HL-60/S4 treated with phorbol 12-myristate 13-acetate at 8.2 ng/mL for 4 days and 3 days (cell line): ENCODE measurements at regions not wholly inside any gene's neighbourhood (a gene's known extent, or its start where the extent isn't known, plus 50 kb on each side); places are given as distances from the start of the nearest gene placed in this dataset.
"Not testable (repeated sequence)": the region's sequence is repeated elsewhere in the genome, so short reads cannot be mapped to it uniquely, and the experiment has no call there.

Experiments used
- in situ Hi-C: fragments of 300-500 bp; cut with MboI; formaldehyde crosslinking; loops from 2 replicates; pipeline ENCODE4 v1.15.0; 2022; ENCODE audit warnings: low sequenced_read_pairs

GRCh38 chr15:95162967-95163531 is 931.7 kb downstream of the MCTP2 start:
- in situ Hi-C loops, result no loop called here

GRCh38 chr15:95168152-95168551 is 936.8 kb downstream of the MCTP2 start:
- in situ Hi-C loops, result no loop called here

GRCh38 chr15:95168951-95169431 is 937.6 kb downstream of the MCTP2 start:
- in situ Hi-C loops, result no loop called here

- in situ Hi-C loops, result no loop called here
Measured at GRCh38 chr15:95169541-95170459, 938.4 kb downstream of the MCTP2 start.

- in situ Hi-C loops, result no loop called here
Measured at GRCh38 chr15:95170561-95171380, 939.4 kb downstream of the MCTP2 start.

GRCh38 chr15:95171564-95171963 is 940.2 kb downstream of the MCTP2 start:
- in situ Hi-C loops, result no loop called here

- in situ Hi-C loops, result no loop called here
Measured at GRCh38 chr15:95174301-95175259, 943.2 kb downstream of the MCTP2 start.

GRCh38 chr15:95175914-95176658 is 944.7 kb downstream of the MCTP2 start:
- in situ Hi-C loops, result no loop called here

GRCh38 chr15:95176794-95177577 is 945.6 kb downstream of the MCTP2 start:
- in situ Hi-C loops, result no loop called here

- in situ Hi-C loops, result no loop called here
Measured at GRCh38 chr15:95180530-95180929, 949.2 kb downstream of the MCTP2 start.

- in situ Hi-C loops, result no loop called here
Measured at GRCh38 chr15:95182091-95182490, 950.7 kb downstream of the MCTP2 start.

- in situ Hi-C loops, result no loop called here
Measured at GRCh38 chr15:95192923-95193322, 961.6 kb downstream of the MCTP2 start.

GRCh38 chr15:95194746-95195145 is 963.4 kb downstream of the MCTP2 start:
- in situ Hi-C loops, result no loop called here

- in situ Hi-C loops, result no loop called here
Measured at GRCh38 chr15:95196176-95196915, 965.0 kb downstream of the MCTP2 start.

GRCh38 chr15:95202569-95203349 is 971.4 kb downstream of the MCTP2 start:
- in situ Hi-C loops, result no loop called here

GRCh38 chr15:95205077-95205476 is 973.7 kb downstream of the MCTP2 start:
- in situ Hi-C loops, result no loop called here

- in situ Hi-C loops, result not testable (repeated sequence)
Measured at GRCh38 chr15:95205830-95206229, 974.5 kb downstream of the MCTP2 start.
